H1 (cell line): ENCODE measurements at regions not wholly inside any gene's neighbourhood (a gene's known extent, or its start where the extent isn't known, plus 50 kb on each side); places are given as distances from the start of the nearest gene placed in this dataset.

ENCODE experiments used
- CTCF ChIA-PET: fragments of 300-600 bp; sonication (Branson Sonifier 250); formaldehyde crosslinking; loops from one replicate; lab custom pipeline; 2021; ENCODE audit not compliant: partially characterized antibody; lab: Charles Lee
- POLR2A ChIA-PET: fragments of 300-600 bp; sonication (Branson Sonifier 250); formaldehyde crosslinking; loops from one replicate; lab custom pipeline; 2021; ENCODE audit warnings: inconsistent platforms; ENCODE audit not compliant: partially characterized antibody; lab: Charles Lee
- DNase-seq, 2 experiments: peaks; one replicate each; pipeline versions ENCODE4 v3.0.0 to v3.0.0-alpha.2; 2010 to 2022; ENCODE audit warnings: low spot score in 2 of 2, low read depth in 1 of 2, mixed read lengths in 1 of 2
- FAIRE-seq: peaks from 2 replicates; lab custom pipeline; 2011; peaks lifted over from hg19 to GRCh38; lab: Jason Lieb, UNC
- H2AFZ ChIP-seq: 2 replicates; pipeline ENCODE4 v1.8.1; 2012; ENCODE audit warnings: low read length, inconsistent platforms
- H2AK5ac ChIP-seq: 2 replicates; pipeline ENCODE4 v1.6.1; 2013; ENCODE audit warnings: low read depth, low read length
- H2BK120ac ChIP-seq: replicated peaks from 2 replicates; pipeline ENCODE3; 2013; ENCODE audit warnings: low read depth, low read length, inconsistent platforms
- H2BK12ac ChIP-seq: 2 replicates; pipeline ENCODE4 v1.6.1; 2013; ENCODE audit warnings: low read depth, low read length
- H2BK15ac ChIP-seq: 2 replicates; pipeline ENCODE4 v1.6.1; 2013; ENCODE audit warnings: low read length
- H2BK20ac ChIP-seq: 2 replicates; pipeline ENCODE4 v1.6.1; 2013; ENCODE audit warnings: low read length
- H2BK5ac ChIP-seq: 2 replicates; pipeline ENCODE4 v1.6.1; 2013; ENCODE audit warnings: low read depth, low read length
- H3K14ac ChIP-seq: 2 replicates; pipeline ENCODE4 v1.6.1; 2013; ENCODE audit warnings: inconsistent platforms; ENCODE audit not compliant: insufficient read length
- H3K18ac ChIP-seq: 2 replicates; pipeline ENCODE4 v1.6.1; 2013; ENCODE audit warnings: low read length; ENCODE audit errors: extremely low read depth
- H3K23ac ChIP-seq: 2 replicates; pipeline ENCODE4 v1.6.1; 2013; ENCODE audit warnings: inconsistent platforms; ENCODE audit not compliant: insufficient read length
- H3K23me2 ChIP-seq: 2 replicates; pipeline ENCODE4 v1.6.1; 2013; ENCODE audit warnings: low read depth, low read length
- H3K27ac ChIP-seq: 2 replicates; pipeline ENCODE4 v1.6.1; 2011; ENCODE audit warnings: low read depth, low read length, inconsistent platforms
- H3K27me3 ChIP-seq, 4 experiments: replicated peaks in 1 of 4; 1 replicate in 1 of 4; 2 replicates in 3 of 4; pipeline versions ENCODE4 v1.6.1 to v1.8.1; 2011 to 2013; ENCODE audit warnings: low read length in 3 of 4, mild to moderate bottlenecking in 3 of 4, inconsistent platforms in 2 of 4, mixed read lengths in 2 of 4, moderate library complexity in 1 of 4; ENCODE audit not compliant: control insufficient read depth in 3 of 4, insufficient read depth in 3 of 4; ENCODE audit errors: extremely low read depth in 1 of 4
- H3K36me3 ChIP-seq, 4 experiments: 2 replicates each; pipeline versions ENCODE4 v1.6.1 to v1.8.1; 2011 to 2013; ENCODE audit warnings: mild to moderate bottlenecking in 4 of 4, low read length in 3 of 4, moderate library complexity in 2 of 4, control low read depth in 1 of 4, inconsistent platforms in 1 of 4; ENCODE audit not compliant: insufficient read depth in 4 of 4, control insufficient read depth in 2 of 4
- H3K4ac ChIP-seq: replicated peaks from 2 replicates; pipeline ENCODE3; 2013; ENCODE audit warnings: low read length, low read depth, mixed read lengths, inconsistent platforms; ENCODE audit not compliant: insufficient read length
- H3K4me1 ChIP-seq, 4 experiments: replicated peaks in 1 of 4; 1 replicate in 1 of 4; 2 replicates in 3 of 4; pipeline versions ENCODE4 v1.6.1 to v1.8.1; 2011 to 2013; ENCODE audit warnings: low read length in 3 of 4, inconsistent platforms in 2 of 4, mixed read lengths in 1 of 4; ENCODE audit not compliant: insufficient read depth in 4 of 4, control insufficient read depth in 3 of 4
- H3K4me2 ChIP-seq, 2 experiments: 2 replicates each; pipeline versions ENCODE4 v1.6.1 to v1.8.1; 2011 to 2013; ENCODE audit warnings: low read depth in 2 of 2, low read length in 2 of 2, control low read depth in 1 of 2, inconsistent platforms in 1 of 2, mild to moderate bottlenecking in 1 of 2; ENCODE audit not compliant: insufficient read depth in 1 of 2
- H3K4me3 ChIP-seq, 4 experiments: fragments of 200-600, 300-600 bp in 1 of 4; sonication (generic), shearing (Covaris generic), sonication (Bioruptor Twin) in 1 of 4; 2 replicates each; pipeline versions ENCODE4 v1.5.1 to v1.8.1; 2011 to 2016; ENCODE audit warnings: low read length in 4 of 4, low read depth in 3 of 4, control low read depth in 2 of 4, inconsistent platforms in 2 of 4, mild to moderate bottlenecking in 2 of 4, mixed read lengths in 1 of 4, moderate library complexity in 1 of 4; ENCODE audit not compliant: insufficient read depth in 2 of 4; ENCODE audit errors: extremely low read depth in 1 of 4
- H3K56ac ChIP-seq: replicated peaks from 2 replicates; pipeline ENCODE3; 2013; ENCODE audit warnings: low read depth, mild to moderate bottlenecking, mixed read lengths, low read length, inconsistent platforms; ENCODE audit not compliant: insufficient read length
- H3K79me1 ChIP-seq: 2 replicates; pipeline ENCODE4 v1.6.1; 2013; ENCODE audit warnings: low read depth, low read length, control low read depth
- H3K79me2 ChIP-seq, 2 experiments: 2 replicates each; pipeline versions ENCODE4 v1.6.1 to v1.8.1; 2012 to 2013; ENCODE audit warnings: low read length in 2 of 2, mild to moderate bottlenecking in 2 of 2, inconsistent platforms in 1 of 2; ENCODE audit not compliant: insufficient read depth in 2 of 2, control insufficient read depth in 1 of 2
- H3K9ac ChIP-seq, 4 experiments: replicated peaks in 1 of 4; 1 replicate in 1 of 4; 2 replicates in 3 of 4; pipeline versions ENCODE4 v1.6.1 to v1.8.1; 2011 to 2013; ENCODE audit warnings: low read depth in 3 of 4, low read length in 3 of 4, control low read depth in 2 of 4, mild to moderate bottlenecking in 2 of 4, moderate library complexity in 2 of 4, inconsistent platforms in 1 of 4; ENCODE audit errors: extremely low read depth in 1 of 4
- H3K9me3 ChIP-seq, 2 experiments: 2 replicates each; pipeline versions ENCODE4 v1.6.1 to v1.8.1; 2012 to 2013; ENCODE audit warnings: mild to moderate bottlenecking in 2 of 2, moderate library complexity in 2 of 2, control low read depth in 1 of 2, inconsistent platforms in 1 of 2, low read depth in 1 of 2, low read length in 1 of 2, mixed read lengths in 1 of 2; ENCODE audit not compliant: insufficient read depth in 2 of 2
- H4K20me1 ChIP-seq, 2 experiments: replicated peaks in 1 of 2; 2 replicates each; pipeline versions ENCODE3 to v1.8.1; 2011 to 2013; ENCODE audit warnings: inconsistent platforms in 2 of 2, low read length in 2 of 2, mild to moderate bottlenecking in 1 of 2; ENCODE audit not compliant: insufficient read depth in 2 of 2, control insufficient read depth in 1 of 2
- H4K5ac ChIP-seq: 2 replicates; pipeline ENCODE4 v1.6.1; 2013; ENCODE audit warnings: low read length, low read depth, mixed read lengths, inconsistent platforms; ENCODE audit not compliant: insufficient read length
- H4K8ac ChIP-seq: 2 replicates; pipeline ENCODE4 v1.8.0; 2013; ENCODE audit warnings: mild to moderate bottlenecking, moderate library complexity, low read length, inconsistent platforms; ENCODE audit not compliant: insufficient read depth; ENCODE audit errors: extremely low read depth
- H4K91ac ChIP-seq: replicated peaks from 2 replicates; pipeline ENCODE3; 2013; ENCODE audit warnings: low read length, mixed read lengths, inconsistent platforms; ENCODE audit not compliant: insufficient read length
- ASH2L ChIP-seq: fragments of 200-600, 300-600 bp; sonication (generic); IDR thresholded peaks from one replicate; pipeline ENCODE4 v1.7.1; 2017; ENCODE audit warnings: low read length
- BACH1 ChIP-seq: IDR thresholded peaks from 2 replicates; pipeline ENCODE4 v1.6.1; 2012; ENCODE audit warnings: low read length, improper control_type of control experiment
- BCL11A ChIP-seq, 2 experiments: IDR thresholded peaks; one replicate each; pipeline ENCODE4 v1.6.1; 2011; ENCODE audit warnings: low read depth in 2 of 2, low read length in 2 of 2, mild to moderate bottlenecking in 2 of 2
- CHD2 ChIP-seq: IDR thresholded peaks from 2 replicates; pipeline ENCODE4 v1.6.1; 2012; ENCODE audit warnings: low read length, improper control_type of control experiment
- CREB1 ChIP-seq: IDR thresholded peaks from 2 replicates; pipeline ENCODE4 v1.6.1; 2012; ENCODE audit warnings: inconsistent platforms
- JUN ChIP-seq: IDR thresholded peaks from 2 replicates; pipeline ENCODE4 v1.6.1; 2011; ENCODE audit warnings: low read depth, mild to moderate bottlenecking, improper control_type of control experiment, low read length
- KDM1A ChIP-seq: fragments of 200-600, 300-600 bp; sonication (generic); IDR thresholded peaks from 2 replicates; pipeline ENCODE4 v1.7.1; 2016; ENCODE audit warnings: mild to moderate bottlenecking, low read length, borderline replicate concordance
- NANOG ChIP-seq: IDR thresholded peaks from 2 replicates; pipeline ENCODE4 v1.6.1; 2011; ENCODE audit warnings: low read length, low read depth, mild to moderate bottlenecking, inconsistent platforms; ENCODE audit not compliant: insufficient read depth, poor library complexity, severe bottlenecking
- POLR2A ChIP-seq, 2 experiments: IDR thresholded peaks; 1 replicate in 1 of 2; 2 replicates in 1 of 2; pipeline ENCODE4 v1.6.1; 2011; ENCODE audit warnings: low read depth in 2 of 2, low read length in 2 of 2, mild to moderate bottlenecking in 2 of 2; ENCODE audit errors: control extremely low read depth in 1 of 2
- SIRT6 ChIP-seq: IDR thresholded peaks from one replicate; pipeline ENCODE4 v1.7.1; 2012; ENCODE audit warnings: low read length, inconsistent platforms
- SIX5 ChIP-seq: IDR thresholded peaks from 2 replicates; pipeline ENCODE4 v1.6.1; 2011; ENCODE audit warnings: mild to moderate bottlenecking, low read depth, low read length
- TAF1 ChIP-seq: IDR thresholded peaks from 2 replicates; pipeline ENCODE4 v1.6.1; 2011; ENCODE audit warnings: mild to moderate bottlenecking, low read depth, low read length
- TAF7 ChIP-seq: optimal IDR thresholded peaks from 2 replicates; pipeline ENCODE3; 2011; ENCODE audit warnings: low read depth, mild to moderate bottlenecking, inconsistent platforms, low read length, moderate library complexity, borderline replicate concordance
- TBP ChIP-seq: IDR thresholded peaks from 2 replicates; pipeline ENCODE4 v1.6.1; 2011; ENCODE audit warnings: low read depth, low read length, improper control_type of control experiment
- WGBS, 2 experiments: shearing (Covaris generic) in 1 of 2; methylation state at CpG; one replicate each; pipeline versions ENCODE4 v1.1.6 to v1.1.7; 2013 to 2015; ENCODE audit warnings: low lambda C conversion rate in 2 of 2, mixed read lengths in 2 of 2, inconsistent platforms in 1 of 2, low coverage in 1 of 2, missing lambda C conversion rate in 1 of 2; ENCODE audit not compliant: insufficient replicate concordance in 2 of 2, insufficient coverage in 1 of 2, insufficient read length in 1 of 2; ENCODE audit errors: extremely low coverage in 1 of 2, missing lambda C conversion rate in 1 of 2; 5-methylcytosine and 5-hydroxymethylcytosine counted together
- TF ChIP-seq, protein P1 (sequence below), 3 experiments: IDR thresholded peaks; 1 replicate in 2 of 3; 2 replicates in 1 of 3; pipeline versions ENCODE4 v1.5.1 to v1.6.1; 2011; ENCODE audit warnings: low read length in 3 of 3, mild to moderate bottlenecking in 3 of 3, inconsistent platforms in 2 of 3, low read depth in 1 of 3, moderate library complexity in 1 of 3; ENCODE audit not compliant: insufficient read depth in 1 of 3; ENCODE audit errors: control extremely low read depth in 1 of 3

DNA sequence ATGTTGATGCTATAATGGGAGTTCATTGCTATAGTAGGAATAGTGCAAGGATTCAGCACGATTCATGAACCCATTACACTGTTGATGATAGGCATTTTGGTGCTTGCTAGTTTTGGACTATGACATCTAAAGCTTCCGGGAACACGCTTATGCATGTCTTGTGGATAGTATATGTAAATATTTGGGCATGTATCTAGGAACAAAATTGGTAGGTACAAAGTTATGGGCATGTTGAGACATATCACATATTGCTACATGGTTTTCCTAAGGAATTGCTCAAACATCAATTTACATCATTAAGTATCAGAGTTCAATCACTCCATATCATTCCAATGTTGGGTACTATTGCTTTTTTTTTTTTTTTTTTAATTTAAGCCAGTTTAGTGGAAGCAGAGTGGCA lies 1103.2 kb downstream of the TBC1D22A start:
- no peaks in the 10 kb centered on the region for H3K23me2 ChIP-seq
- no peaks in the 10 kb centered on the region for H3K79me2 ChIP-seq
- no peak overlapping the region for H4K5ac ChIP-seq
- H3K23ac ChIP-seq: no peak overlapping the region
- H3K27ac ChIP-seq: no peak overlapping the region
- H3K18ac ChIP-seq: no peak overlapping the region
- no peak overlapping the region for H2AK5ac ChIP-seq
- no peak overlapping the region for H3K4me3 ChIP-seq
- no peak overlapping the region for H3K4ac ChIP-seq
- H2BK15ac ChIP-seq: no peak overlapping the region
- CTCF ChIA-PET: no interaction called here
- H3K4me2 ChIP-seq: no peak overlapping the region
- no peaks in the 10 kb centered on the region for H4K20me1 ChIP-seq
- POLR2A ChIA-PET: no interaction called here
- WGBS, 2 experiments: 92% methylated on average over 3 of the region's 3 CpGs; no CpG with 5 or more reads in 1 of the 2 experiments
- no peak overlapping the region for H4K91ac ChIP-seq
- no peak overlapping the region for H4K8ac ChIP-seq
- no peak overlapping the region for H2BK12ac ChIP-seq
- H3K14ac ChIP-seq: no peak overlapping the region
- FAIRE-seq (no peak), DNase-seq (no peak)
- no peaks in the 10 kb centered on the region for H3K27me3 ChIP-seq
- TF ChIP-seq KDM1A: no peak
- TF ChIP-seq TAF7: no peak
- TF ChIP-seq, protein P1, sequence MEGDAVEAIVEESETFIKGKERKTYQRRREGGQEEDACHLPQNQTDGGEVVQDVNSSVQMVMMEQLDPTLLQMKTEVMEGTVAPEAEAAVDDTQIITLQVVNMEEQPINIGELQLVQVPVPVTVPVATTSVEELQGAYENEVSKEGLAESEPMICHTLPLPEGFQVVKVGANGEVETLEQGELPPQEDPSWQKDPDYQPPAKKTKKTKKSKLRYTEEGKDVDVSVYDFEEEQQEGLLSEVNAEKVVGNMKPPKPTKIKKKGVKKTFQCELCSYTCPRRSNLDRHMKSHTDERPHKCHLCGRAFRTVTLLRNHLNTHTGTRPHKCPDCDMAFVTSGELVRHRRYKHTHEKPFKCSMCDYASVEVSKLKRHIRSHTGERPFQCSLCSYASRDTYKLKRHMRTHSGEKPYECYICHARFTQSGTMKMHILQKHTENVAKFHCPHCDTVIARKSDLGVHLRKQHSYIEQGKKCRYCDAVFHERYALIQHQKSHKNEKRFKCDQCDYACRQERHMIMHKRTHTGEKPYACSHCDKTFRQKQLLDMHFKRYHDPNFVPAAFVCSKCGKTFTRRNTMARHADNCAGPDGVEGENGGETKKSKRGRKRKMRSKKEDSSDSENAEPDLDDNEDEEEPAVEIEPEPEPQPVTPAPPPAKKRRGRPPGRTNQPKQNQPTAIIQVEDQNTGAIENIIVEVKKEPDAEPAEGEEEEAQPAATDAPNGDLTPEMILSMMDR (IDR thresholded peaks at IDR 0.05; ENCODE audit: control extremely low read depth in 1 of 3, insufficient read depth in 1 of 3, low read depth in 1 of 3, low read length in 3 of 3): no peak
- TF ChIP-seq CHD2: no peak
- TF ChIP-seq NANOG: no peak
- no peak for TF ChIP-seq ASH2L
- TF ChIP-seq TBP: no peak
- TF ChIP-seq CREB1: no peak
- no peak for TF ChIP-seq BCL11A (IDR thresholded peaks at IDR 0.05; ENCODE audit: low read depth in 2 of 2, low read length in 2 of 2)
- no peak for TF ChIP-seq JUN
- no peak for TF ChIP-seq SIX5
- TF ChIP-seq BACH1: no peak
- TF ChIP-seq POLR2A (IDR thresholded peaks at IDR 0.05; ENCODE audit: control extremely low read depth in 1 of 2, low read depth in 2 of 2, low read length in 2 of 2): no peak
- TF ChIP-seq SIRT6: no peak
- no peak for TF ChIP-seq TAF1
- H2AFZ ChIP-seq: no peak overlapping the region
- no peaks in the 10 kb centered on the region for H3K36me3 ChIP-seq
- H2BK120ac ChIP-seq: no peak overlapping the region
- no peak overlapping the region for H3K56ac ChIP-seq
- H3K9me3 ChIP-seq: peaks cover 23 to 46% of the 10 kb centered on the region in 2 experiments
- H2BK20ac ChIP-seq: no peak overlapping the region
- no peak overlapping the region for H2BK5ac ChIP-seq
- no peaks in the 10 kb centered on the region for H3K4me1 ChIP-seq
- no peaks in the 10 kb centered on the region for H3K79me1 ChIP-seq
- H3K9ac ChIP-seq: no peak overlapping the region
